ENCODE measurements at regions not wholly inside any gene's neighbourhood (a gene's known extent, or its start where the extent isn't known, plus 50 kb on each side); places are given as distances from the start of the nearest gene placed in this dataset.
"Not testable (repeated sequence)": the region's sequence is repeated elsewhere in the genome, so short reads cannot be mapped to it uniquely, and the experiment has no call there.

DNA sequence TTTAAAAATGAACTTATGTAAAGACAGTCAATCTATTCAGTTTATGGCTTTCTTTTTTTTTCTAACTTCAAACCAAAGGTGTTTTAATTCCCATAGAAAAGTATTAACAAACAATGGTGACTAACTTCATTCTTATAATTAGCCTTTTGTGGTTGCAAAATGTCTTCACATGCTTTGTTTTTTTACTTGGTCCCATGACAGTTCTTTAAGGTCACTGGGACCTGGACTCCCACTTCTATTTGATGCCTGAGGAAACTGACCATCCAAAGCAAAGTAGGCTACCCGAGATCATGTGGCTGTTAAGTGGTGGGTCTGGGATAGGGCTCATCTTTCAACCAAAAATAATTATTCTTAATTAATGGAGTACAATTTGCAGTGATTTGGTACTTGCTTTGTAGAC is 74.6 kb upstream of the CDC42EP3 start:
- TF ChIP-seq, protein P1, sequence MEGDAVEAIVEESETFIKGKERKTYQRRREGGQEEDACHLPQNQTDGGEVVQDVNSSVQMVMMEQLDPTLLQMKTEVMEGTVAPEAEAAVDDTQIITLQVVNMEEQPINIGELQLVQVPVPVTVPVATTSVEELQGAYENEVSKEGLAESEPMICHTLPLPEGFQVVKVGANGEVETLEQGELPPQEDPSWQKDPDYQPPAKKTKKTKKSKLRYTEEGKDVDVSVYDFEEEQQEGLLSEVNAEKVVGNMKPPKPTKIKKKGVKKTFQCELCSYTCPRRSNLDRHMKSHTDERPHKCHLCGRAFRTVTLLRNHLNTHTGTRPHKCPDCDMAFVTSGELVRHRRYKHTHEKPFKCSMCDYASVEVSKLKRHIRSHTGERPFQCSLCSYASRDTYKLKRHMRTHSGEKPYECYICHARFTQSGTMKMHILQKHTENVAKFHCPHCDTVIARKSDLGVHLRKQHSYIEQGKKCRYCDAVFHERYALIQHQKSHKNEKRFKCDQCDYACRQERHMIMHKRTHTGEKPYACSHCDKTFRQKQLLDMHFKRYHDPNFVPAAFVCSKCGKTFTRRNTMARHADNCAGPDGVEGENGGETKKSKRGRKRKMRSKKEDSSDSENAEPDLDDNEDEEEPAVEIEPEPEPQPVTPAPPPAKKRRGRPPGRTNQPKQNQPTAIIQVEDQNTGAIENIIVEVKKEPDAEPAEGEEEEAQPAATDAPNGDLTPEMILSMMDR (IDR thresholded peaks at IDR 0.05 in 8 of 11, conservative IDR thresholded peaks at IDR 0.05 in 3 of 11): not testable (repeated sequence)
- TF ChIP-seq POLR2AphosphoS5, POLR2A (IDR thresholded peaks at IDR 0.05): not testable (repeated sequence)
